ENCODE measurements at regions not wholly inside any gene's neighbourhood (a gene's known extent, or its start where the extent isn't known, plus 50 kb on each side); places are given as distances from the start of the nearest gene placed in this dataset.
"Not testable (repeated sequence)": the region's sequence is repeated elsewhere in the genome, so short reads cannot be mapped to it uniquely, and the experiment has no call there.

- Histone ChIP-seq H3K4me3 (ENCODE audit: insufficient read length, low read depth) (no peak overlapping the region), H3K9me3 (ENCODE audit: insufficient read depth, low read length) (no peaks in the 10 kb centered on the region), H3K36me3 (ENCODE audit: insufficient read depth, insufficient read length, low read length) (no peaks in the 10 kb centered on the region), H3K9ac (ENCODE audit: insufficient read length, low read depth) (no peak overlapping the region), H3K27me3 (ENCODE audit: insufficient read depth, insufficient read length) (no peaks in the 10 kb centered on the region), H3K4me1 (ENCODE audit: insufficient read depth, insufficient read length) (peaks cover 8% of the 10 kb centered on the region)
- no peak for DNase-seq (ENCODE audit: low read depth, low spot score)
- TF ChIP-seq SUZ12 (IDR thresholded peaks at IDR 0.05; ENCODE audit: extremely low read depth, insufficient read depth, insufficient read length) (no peak), YY1 (IDR thresholded peaks at IDR 0.05; ENCODE audit: insufficient read depth, insufficient read length) (no peak), ZNF274 (IDR thresholded peaks at IDR 0.05; ENCODE audit: low read depth, low read length) (no peak)
Measured at GRCh38 chr1:178579095-178579494, 66.2 kb downstream of the TEX35 start.

- Histone ChIP-seq H3K9me3 (ENCODE audit: insufficient read depth, low read length) (no peaks in the 10 kb centered on the region), H3K36me3 (ENCODE audit: insufficient read depth, insufficient read length, low read length) (no peaks in the 10 kb centered on the region), H3K4me3 (ENCODE audit: insufficient read length, low read depth) (no peak overlapping the region), H3K27me3 (ENCODE audit: insufficient read depth, insufficient read length) (no peaks in the 10 kb centered on the region), H3K9ac (ENCODE audit: insufficient read length, low read depth) (no peak overlapping the region), H3K4me1 (ENCODE audit: insufficient read depth, insufficient read length) (peaks cover 8% of the 10 kb centered on the region)
- no peak for DNase-seq (ENCODE audit: low read depth, low spot score)
- no peak for TF ChIP-seq SUZ12 (IDR thresholded peaks at IDR 0.05; ENCODE audit: extremely low read depth, insufficient read depth, insufficient read length)
- TF ChIP-seq YY1 (IDR thresholded peaks at IDR 0.05; ENCODE audit: insufficient read depth, insufficient read length), result no peak
- no peak for TF ChIP-seq ZNF274 (IDR thresholded peaks at IDR 0.05; ENCODE audit: low read depth, low read length)
Measured at GRCh38 chr1:178579562-178579961, 66.7 kb downstream of the TEX35 start.

- Histone ChIP-seq H3K9ac (ENCODE audit: insufficient read length, low read depth) (no peak overlapping the region), H3K4me3 (ENCODE audit: insufficient read length, low read depth) (no peak overlapping the region), H3K27me3 (ENCODE audit: insufficient read depth, insufficient read length) (no peaks in the 10 kb centered on the region), H3K9me3 (ENCODE audit: insufficient read depth, low read length) (no peaks in the 10 kb centered on the region), H3K36me3 (ENCODE audit: insufficient read depth, insufficient read length, low read length) (no peaks in the 10 kb centered on the region), H3K4me1 (ENCODE audit: insufficient read depth, insufficient read length) (peaks cover 8% of the 10 kb centered on the region)
- no peak for TF ChIP-seq YY1 (IDR thresholded peaks at IDR 0.05; ENCODE audit: insufficient read depth, insufficient read length)
- TF ChIP-seq SUZ12 (IDR thresholded peaks at IDR 0.05; ENCODE audit: extremely low read depth, insufficient read depth, insufficient read length), result no peak
- TF ChIP-seq ZNF274 (IDR thresholded peaks at IDR 0.05; ENCODE audit: low read depth, low read length), result no peak
- no peak for DNase-seq (ENCODE audit: low read depth, low spot score)
Measured at GRCh38 chr1:178580096-178580495, 67.2 kb downstream of the TEX35 start.

GRCh38 chr1:178580876-178581275 lies 68.0 kb downstream of the TEX35 start:
- Histone ChIP-seq H3K9ac (ENCODE audit: insufficient read length, low read depth) (no peak overlapping the region), H3K4me1 (ENCODE audit: insufficient read depth, insufficient read length) (peaks cover 5% of the 10 kb centered on the region), H3K36me3 (ENCODE audit: insufficient read depth, insufficient read length, low read length) (no peaks in the 10 kb centered on the region), H3K9me3 (ENCODE audit: insufficient read depth, low read length) (no peaks in the 10 kb centered on the region), H3K27me3 (ENCODE audit: insufficient read depth, insufficient read length) (no peaks in the 10 kb centered on the region), H3K4me3 (ENCODE audit: insufficient read length, low read depth) (no peak overlapping the region)
- TF ChIP-seq YY1 (IDR thresholded peaks at IDR 0.05; ENCODE audit: insufficient read depth, insufficient read length) (no peak), SUZ12 (IDR thresholded peaks at IDR 0.05; ENCODE audit: extremely low read depth, insufficient read depth, insufficient read length) (no peak), ZNF274 (IDR thresholded peaks at IDR 0.05; ENCODE audit: low read depth, low read length) (no peak)
- no peak for DNase-seq (ENCODE audit: low read depth, low spot score)

- no peak overlapping the region for H3K4me3 ChIP-seq (ENCODE audit: insufficient read length, low read depth)
Measured at GRCh38 chr1:178581351-178582303, 68.7 kb downstream of the TEX35 start.

GRCh38 chr1:178587096-178587495 lies 74.2 kb downstream of the TEX35 start:
- H3K36me3 ChIP-seq (ENCODE audit: insufficient read depth, insufficient read length, low read length), result no peaks in the 10 kb centered on the region
- no peak for DNase-seq (ENCODE audit: low read depth, low spot score)

More at GRCh38 chr1:178581351-178582303, 68.7 kb downstream of the TEX35 start:
- peak overlapping the region; percentile 3 for H3K9ac ChIP-seq (ENCODE audit: insufficient read length, low read depth)
- H3K36me3 ChIP-seq (ENCODE audit: insufficient read depth, insufficient read length, low read length), result no peaks in the 10 kb centered on the region
- no peaks in the 10 kb centered on the region for H3K27me3 ChIP-seq (ENCODE audit: insufficient read depth, insufficient read length)
- H3K9me3 ChIP-seq (ENCODE audit: insufficient read depth, low read length), result no peaks in the 10 kb centered on the region
- H3K4me1 ChIP-seq (ENCODE audit: insufficient read depth, insufficient read length), result peaks cover 5% of the 10 kb centered on the region
- TF ChIP-seq YY1 (IDR thresholded peaks at IDR 0.05; ENCODE audit: insufficient read depth, insufficient read length) (no peak), ZNF274 (IDR thresholded peaks at IDR 0.05; ENCODE audit: low read depth, low read length) (no peak), SUZ12 (IDR thresholded peaks at IDR 0.05; ENCODE audit: extremely low read depth, insufficient read depth, insufficient read length) (no peak)
- DNase-seq (ENCODE audit: low read depth, low spot score), result peak; percentile 50

GRCh38 chr1:178587975-178588374 lies 75.1 kb downstream of the TEX35 start:
- Histone ChIP-seq H3K9ac (ENCODE audit: insufficient read length, low read depth) (no peak overlapping the region), H3K9me3 (ENCODE audit: insufficient read depth, low read length) (peaks cover 16% of the 10 kb centered on the region; the same call in 1 of the 2 replicates), H3K27me3 (ENCODE audit: insufficient read depth, insufficient read length) (no peaks in the 10 kb centered on the region), H3K36me3 (ENCODE audit: insufficient read depth, insufficient read length, low read length) (no peaks in the 10 kb centered on the region), H3K4me1 (ENCODE audit: insufficient read depth, insufficient read length) (no peaks in the 10 kb centered on the region), H3K4me3 (ENCODE audit: insufficient read length, low read depth) (no peak overlapping the region)
- no peak for DNase-seq (ENCODE audit: low read depth, low spot score)
- no peak for TF ChIP-seq SUZ12 (IDR thresholded peaks at IDR 0.05; ENCODE audit: extremely low read depth, insufficient read depth, insufficient read length)
- no peak for TF ChIP-seq ZNF274 (IDR thresholded peaks at IDR 0.05; ENCODE audit: low read depth, low read length)
- no peak for TF ChIP-seq YY1 (IDR thresholded peaks at IDR 0.05; ENCODE audit: insufficient read depth, insufficient read length)

More at GRCh38 chr1:178587096-178587495, 74.2 kb downstream of the TEX35 start:
- no peak for TF ChIP-seq YY1 (IDR thresholded peaks at IDR 0.05; ENCODE audit: insufficient read depth, insufficient read length)
- no peak for TF ChIP-seq ZNF274 (IDR thresholded peaks at IDR 0.05; ENCODE audit: low read depth, low read length)
- no peak for TF ChIP-seq SUZ12 (IDR thresholded peaks at IDR 0.05; ENCODE audit: extremely low read depth, insufficient read depth, insufficient read length)
- Histone ChIP-seq H3K9ac (ENCODE audit: insufficient read length, low read depth) (no peak overlapping the region), H3K4me3 (ENCODE audit: insufficient read length, low read depth) (no peak overlapping the region), H3K27me3 (ENCODE audit: insufficient read depth, insufficient read length) (no peaks in the 10 kb centered on the region), H3K9me3 (ENCODE audit: insufficient read depth, low read length) (peaks cover 16% of the 10 kb centered on the region; the same call in 1 of the 2 replicates), H3K4me1 (ENCODE audit: insufficient read depth, insufficient read length) (no peaks in the 10 kb centered on the region)

- H3K9me3 ChIP-seq (ENCODE audit: insufficient read depth, low read length), result peaks cover 16% of the 10 kb centered on the region; the same call in 1 of the 2 replicates
- DNase-seq (ENCODE audit: low read depth, low spot score); H3K4me3 ChIP-seq (ENCODE audit: insufficient read length, low read depth); H3K36me3 ChIP-seq (ENCODE audit: insufficient read depth, insufficient read length, low read length); H3K27me3 ChIP-seq (ENCODE audit: insufficient read depth, insufficient read length); H3K4me1 ChIP-seq (ENCODE audit: insufficient read depth, insufficient read length); H3K9ac ChIP-seq (ENCODE audit: insufficient read length, low read depth): not testable (repeated sequence)
Measured at GRCh38 chr1:178589042-178589441, 76.1 kb downstream of the TEX35 start.

GRCh38 chr1:178591811-178592210 lies 78.9 kb downstream of the TEX35 start:
- H3K4me3 ChIP-seq (ENCODE audit: insufficient read length, low read depth); H3K36me3 ChIP-seq (ENCODE audit: insufficient read depth, insufficient read length, low read length); DNase-seq (ENCODE audit: low read depth, low spot score); H3K4me1 ChIP-seq (ENCODE audit: insufficient read depth, insufficient read length); H3K9ac ChIP-seq (ENCODE audit: insufficient read length, low read depth); H3K27me3 ChIP-seq (ENCODE audit: insufficient read depth, insufficient read length): not testable (repeated sequence)
- peaks cover 16% of the 10 kb centered on the region; the same call in 1 of the 2 replicates for H3K9me3 ChIP-seq (ENCODE audit: insufficient read depth, low read length)
